Kidney (tissue), 13 donors: ENCODE measurements at regions not wholly inside any gene's neighbourhood (a gene's known extent, or its start where the extent isn't known, plus 50 kb on each side); places are given as distances from the start of the nearest gene placed in this dataset.

Experiments
- DNase-seq, 5 donors: peaks; one replicate each; pipeline ENCODE4 v3.0.0-alpha.2; 2013 to 2020
- FAIRE-seq: peaks from 2 replicates; lab custom pipeline; 2012; peaks lifted over from hg19 to GRCh38; lab: Jason Lieb, UNC
- H3K27ac ChIP-seq, 2 donors: one replicate each; pipeline ENCODE4 v1.7.0; 2013; ENCODE audit warnings: low read depth in 2 of 2, low read length in 2 of 2, inconsistent platforms in 1 of 2
- H3K27me3 ChIP-seq: one replicate; pipeline ENCODE4 v1.7.1; 2013; ENCODE audit warnings: low read length, inconsistent platforms; ENCODE audit not compliant: control insufficient read depth, insufficient read depth
- H3K36me3 ChIP-seq, 3 donors: one replicate each; pipeline versions ENCODE4 v1.7.0 to v1.7.1; 2013; ENCODE audit warnings: low read length in 3 of 3, control low read depth in 1 of 3, inconsistent platforms in 1 of 3; ENCODE audit not compliant: insufficient read depth in 3 of 3, control insufficient read depth in 2 of 3
- H3K4me1 ChIP-seq, 3 donors: one replicate each; pipeline versions ENCODE4 v1.7.0 to v1.7.1; 2013; ENCODE audit warnings: low read length in 3 of 3, inconsistent platforms in 1 of 3, low read depth in 1 of 3; ENCODE audit not compliant: control insufficient read depth in 2 of 3, insufficient read depth in 2 of 3
- H3K4me3 ChIP-seq, 3 donors: one replicate each; pipeline versions ENCODE4 v1.7.0 to v1.8.1; 2013; ENCODE audit warnings: low read length in 3 of 3, control low read depth in 1 of 3, inconsistent platforms in 1 of 3
- H3K9ac ChIP-seq, 3 donors: one replicate each; pipeline versions ENCODE4 v1.7.0 to v1.7.1; 2013; ENCODE audit warnings: low read length in 3 of 3, control low read depth in 1 of 3, inconsistent platforms in 1 of 3
- H3K9me3 ChIP-seq, 3 donors: one replicate each; pipeline versions ENCODE4 v1.7.0 to v1.7.1; 2013; ENCODE audit warnings: low read length in 3 of 3, control low read depth in 1 of 3, inconsistent platforms in 1 of 3; ENCODE audit not compliant: control insufficient read depth in 2 of 3, insufficient read depth in 1 of 3
- CTCF ChIP-seq: IDR thresholded peaks from 3 replicates; pipeline ENCODE4 v1.5.1; 2012; ENCODE audit warnings: mild to moderate bottlenecking, moderate library complexity, borderline replicate concordance; ENCODE audit not compliant: insufficient read depth; ENCODE audit errors: extremely low read depth
- intact Hi-C: fragments of 100-400 bp; cut with DNase I; formaldehyde crosslinking; loops from one replicate; pipeline ENCODE4 v1.11.1; 2022
- donor health status: control.
- donor health status: control.
- donor health status: control.
- donor health status: control.
- donor health status: control.
- donor health status: DM: yes; HTN: yes; CAD: no.
- donor health status: Normal renal cell carcinoma (clear cell type).

- H3K27ac ChIP-seq: no peak overlapping the region
- H3K4me3 ChIP-seq: no peak overlapping the region
- H3K36me3 ChIP-seq: no peaks in the 10 kb centered on the region
- intact Hi-C loops: no loop called here
- DNase-seq: no peak
- H3K4me1 ChIP-seq: no peaks in the 10 kb centered on the region
- no peaks in the 10 kb centered on the region for H3K9me3 ChIP-seq
- no peaks in the 10 kb centered on the region for H3K27me3 ChIP-seq
- H3K9ac ChIP-seq: no peak overlapping the region
- no peak for FAIRE-seq
- TF ChIP-seq CTCF: no peak
Observed at GRCh38 chrX:117808426-117808825, 308.2 kb downstream of the KLHL13 start.

- Histone ChIP-seq H3K36me3 (no peaks in the 10 kb centered on the region), H3K4me3 (no peak overlapping the region), H3K9me3 (no peaks in the 10 kb centered on the region), H3K27me3 (no peaks in the 10 kb centered on the region), H3K27ac (no peak overlapping the region), H3K9ac (no peak overlapping the region), H3K4me1 (no peaks in the 10 kb centered on the region)
- TF ChIP-seq CTCF: no peak
- intact Hi-C loops: no loop called here
- FAIRE-seq: no peak
- no peak for DNase-seq
Observed at GRCh38 chrX:117803463-117803862, 313.1 kb downstream of the KLHL13 start.

GRCh38 chrX:117788339-117788738 is 328.3 kb downstream of the KLHL13 start:
- no peaks in the 10 kb centered on the region for H3K9me3 ChIP-seq
- no peaks in the 10 kb centered on the region for H3K27me3 ChIP-seq
- H3K36me3 ChIP-seq: no peaks in the 10 kb centered on the region
- no peak overlapping the region for H3K27ac ChIP-seq
- DNase-seq: no peak
- H3K9ac ChIP-seq: no peak overlapping the region
- intact Hi-C loops: no loop called here
- H3K4me1 ChIP-seq: no peaks in the 10 kb centered on the region
- FAIRE-seq: no peak
- no peak overlapping the region for H3K4me3 ChIP-seq
- TF ChIP-seq CTCF: no peak

- Histone ChIP-seq H3K27me3 (no peaks in the 10 kb centered on the region), H3K9ac (no peak overlapping the region), H3K4me1 (no peaks in the 10 kb centered on the region), H3K9me3 (no peaks in the 10 kb centered on the region), H3K4me3 (no peak overlapping the region), H3K36me3 (no peaks in the 10 kb centered on the region), H3K27ac (no peak overlapping the region)
- intact Hi-C loops: no loop called here
- FAIRE-seq (no peak), DNase-seq (no peak)
- no peak for TF ChIP-seq CTCF
Observed at GRCh38 chrX:117771384-117771783, 345.2 kb downstream of the KLHL13 start.
